IMR-90 (cell line): ENCODE measurements at regions not wholly inside any gene's neighbourhood (a gene's known extent, or its start where the extent isn't known, plus 50 kb on each side); places are given as distances from the start of the nearest gene placed in this dataset.
A peak's percentile ranks its signal among the peaks of the same experiment; 100 is the strongest.

ENCODE experiments used
- ATAC-seq: fragments of 200-7000 bp; cut with Tn5 transposase; 2 replicates; pipeline ENCODE4 v1.9.1; 2020; ENCODE audit warnings: low read depth, mild to moderate bottlenecking, moderate library complexity
- BruUV-seq: library from RNA; stranded (reverse); fragments of 400-500 nt; replicated peaks from 2 replicates; lab custom pipeline; 2021; lab: Mats Ljungman, UMichigan
- CTCF ChIA-PET: fragments of 300-600 bp; formaldehyde crosslinking; extraction: SDS; loops from one replicate; lab custom pipeline; 2021; ENCODE audit warnings: antibody characterized with exemption; lab: Yijun Ruan, JAX
- POLR2A ChIA-PET: fragments of 300-600 bp; sonication (Branson Sonifier 250); formaldehyde crosslinking; loops from one replicate; lab custom pipeline; 2022; ENCODE audit warnings: antibody characterized with exemption; ENCODE audit not compliant: unreplicated experiment; lab: Charles Lee
- DNase-seq: peaks from one replicate; pipeline ENCODE4 v3.0.0; 2013
- H2AFZ ChIP-seq: replicated peaks from 2 replicates; pipeline ENCODE3; 2013; ENCODE audit warnings: low read length, mild to moderate bottlenecking; ENCODE audit not compliant: poor library complexity
- H2AK5ac ChIP-seq: 2 replicates; pipeline ENCODE4 v1.6.1; 2013; ENCODE audit warnings: low read depth, low read length, inconsistent platforms
- H2AK9ac ChIP-seq: replicated peaks from 2 replicates; pipeline ENCODE3; 2013; ENCODE audit warnings: mild to moderate bottlenecking, low read depth, low read length, moderate library complexity; ENCODE audit not compliant: poor library complexity
- H2BK120ac ChIP-seq: 2 replicates; pipeline ENCODE4 v1.6.1; 2013; ENCODE audit warnings: low read depth, low read length, inconsistent platforms
- H2BK15ac ChIP-seq: 3 replicates; pipeline ENCODE4 v1.6.1; 2013; ENCODE audit warnings: low read depth, low read length, inconsistent platforms
- H2BK20ac ChIP-seq: 2 replicates; pipeline ENCODE4 v1.6.1; 2013; ENCODE audit warnings: low read depth, mild to moderate bottlenecking, inconsistent platforms, low read length, moderate library complexity
- H2BK5ac ChIP-seq: 2 replicates; pipeline ENCODE4 v1.6.1; 2013; ENCODE audit warnings: mild to moderate bottlenecking, low read depth, low read length, inconsistent platforms; ENCODE audit not compliant: poor library complexity, severe bottlenecking
- H3K14ac ChIP-seq: replicated peaks from 2 replicates; pipeline ENCODE4 v1.6.1; 2013; ENCODE audit warnings: low read depth, low read length, inconsistent platforms
- H3K18ac ChIP-seq: 2 replicates; pipeline ENCODE4 v1.6.1; 2013; ENCODE audit warnings: low read depth, low read length, control low read depth
- H3K23ac ChIP-seq: 2 replicates; pipeline ENCODE4 v1.6.1; 2013; ENCODE audit warnings: low read depth, low read length, inconsistent platforms
- H3K27ac ChIP-seq: 2 replicates; pipeline ENCODE4 v1.5.1; 2013; ENCODE audit warnings: mild to moderate bottlenecking, control low read depth, low read length; ENCODE audit not compliant: insufficient read depth
- H3K27me3 ChIP-seq: 2 replicates; pipeline ENCODE4 v1.6.1; 2013; ENCODE audit warnings: low read length; ENCODE audit not compliant: control insufficient read depth, insufficient read depth
- H3K36me3 ChIP-seq: 2 replicates; pipeline ENCODE4 v1.6.1; 2013; ENCODE audit warnings: low read length, mixed read lengths; ENCODE audit not compliant: control insufficient read depth, insufficient read depth
- H3K4ac ChIP-seq: 2 replicates; pipeline ENCODE4 v1.6.1; 2013; ENCODE audit warnings: low read depth, low read length, inconsistent platforms
- H3K4me1 ChIP-seq: 2 replicates; pipeline ENCODE4 v1.6.1; 2013; ENCODE audit warnings: low read length, mixed read lengths; ENCODE audit not compliant: control insufficient read depth, insufficient read depth
- H3K4me2 ChIP-seq: 2 replicates; pipeline ENCODE4 v1.6.1; 2013; ENCODE audit warnings: low read depth, mild to moderate bottlenecking, control low read depth, low read length, moderate library complexity
- H3K4me3 ChIP-seq: 2 replicates; pipeline ENCODE4 v1.5.1; 2013; ENCODE audit warnings: low read depth, mild to moderate bottlenecking, control low read depth, low read length, moderate library complexity; ENCODE audit not compliant: insufficient read depth
- H3K56ac ChIP-seq: 2 replicates; pipeline ENCODE4 v1.6.1; 2013; ENCODE audit warnings: low read length, inconsistent platforms; ENCODE audit not compliant: insufficient read depth; ENCODE audit errors: extremely low read depth
- H3K79me1 ChIP-seq, 2 experiments: 2 replicates each; pipeline ENCODE4 v1.6.1; 2013; ENCODE audit warnings: low read length in 2 of 2, inconsistent platforms in 1 of 2, low read depth in 1 of 2
- H3K9ac ChIP-seq: 2 replicates; pipeline ENCODE4 v1.6.1; 2013; ENCODE audit warnings: low read depth, low read length, control low read depth
- H3K9me1 ChIP-seq: 2 replicates; pipeline ENCODE4 v1.6.1; 2013; ENCODE audit warnings: low read length, inconsistent platforms; ENCODE audit not compliant: insufficient read depth
- H3K9me3 ChIP-seq: 2 replicates; pipeline ENCODE4 v1.6.1; 2013; ENCODE audit warnings: low read length; ENCODE audit not compliant: control insufficient read depth, insufficient read depth
- H4K20me1 ChIP-seq: 2 replicates; pipeline ENCODE4 v1.6.1; 2013; ENCODE audit warnings: low read length, inconsistent platforms; ENCODE audit not compliant: insufficient read depth
- H4K5ac ChIP-seq: 2 replicates; pipeline ENCODE4 v1.6.1; 2013; ENCODE audit warnings: mild to moderate bottlenecking, low read depth, low read length, control low read depth
- H4K8ac ChIP-seq, 2 experiments: 2 replicates each; pipeline ENCODE4 v1.6.1; 2013; ENCODE audit warnings: low read depth in 2 of 2, low read length in 2 of 2, control low read depth in 1 of 2, inconsistent platforms in 1 of 2
- H4K91ac ChIP-seq: 2 replicates; pipeline ENCODE4 v1.6.1; 2013; ENCODE audit warnings: low read depth, low read length, inconsistent platforms; ENCODE audit not compliant: insufficient read depth
- CEBPB ChIP-seq: IDR thresholded peaks from 2 replicates; pipeline ENCODE4 v1.6.1; 2012; ENCODE audit warnings: low read depth, low read length, improper control_type of control experiment
- RAD21 ChIP-seq: IDR thresholded peaks from 2 replicates; pipeline ENCODE4 v1.6.1; 2012; ENCODE audit warnings: low read length, improper control_type of control experiment
- WGBS, 2 experiments: methylation state at CpG; one replicate each; pipeline versions ENCODE4 v1.1.5 to v1.1.7; 2013; ENCODE audit warnings: missing lambda C conversion rate in 2 of 2; ENCODE audit not compliant: insufficient read length in 1 of 2; ENCODE audit errors: extremely low coverage in 2 of 2; 5-methylcytosine and 5-hydroxymethylcytosine counted together
- dilution Hi-C: fragments of 300-500 bp; cut with HindIII; formaldehyde crosslinking; loops from one replicate; pipeline ENCODE4 v1.14.3; 2018; ENCODE audit warnings: low sequenced_read_pairs; ENCODE audit not compliant: unreplicated experiment
- in situ Hi-C: fragments of 300-500 bp; cut with MboI; formaldehyde crosslinking; loops from 3 replicates; pipeline ENCODE4 v1.14.3; 2019; ENCODE audit warnings: low sequenced_read_pairs, inconsistent platforms, mixed read lengths
- intact Hi-C: fragments of 100-400 bp; cut with micrococcal nuclease; formaldehyde crosslinking; loops from 2 replicates; pipeline ENCODE4 v1.10.0; 2022

GRCh38 chr5:68074048-68074632, 141.4 kb upstream of the PIK3R1 start:
- Histone ChIP-seq H4K5ac (no peak overlapping the region), H4K8ac (no peak overlapping the region), H3K27me3 (no peaks in the 10 kb centered on the region; the same call in 1 of the 2 replicates), H4K20me1 (no peaks in the 10 kb centered on the region), H2BK20ac (no peak overlapping the region), H3K14ac (no peak overlapping the region), H3K56ac (no peak overlapping the region), H2BK5ac (no peak overlapping the region), H3K4ac (no peak overlapping the region), H3K36me3 (no peaks in the 10 kb centered on the region), H3K23ac (no peak overlapping the region), H3K18ac (no peak overlapping the region), H2BK120ac (no peak overlapping the region), H3K9me1 (no peaks in the 10 kb centered on the region), H3K27ac (no peak overlapping the region), H3K79me1 (no peaks in the 10 kb centered on the region), H3K9me3 (no peaks in the 10 kb centered on the region), H3K4me1 (no peaks in the 10 kb centered on the region), H3K4me2 (no peak overlapping the region), H3K4me3 (no peak overlapping the region), H2BK15ac (no peak overlapping the region), H4K91ac (no peak overlapping the region), H2AK9ac (no peak overlapping the region), H3K9ac (no peak overlapping the region), H2AK5ac (no peak overlapping the region), H2AFZ (no peak overlapping the region)
- no TSS peak for BruUV-seq
- ChIA-PET CTCF (no interaction called here), POLR2A (interaction anchor here (0.7 kb wide), 1 partner anchor 822 kb away, joined by 8 read pairs; no protein-coding TSS in a partner anchor)
- WGBS, 2 experiments: no CpG with 5 or more reads among the region's 1 CpG
- in situ Hi-C loops (no loop called here), dilution Hi-C loops (no loop called here), intact Hi-C loops (no loop called here)
- DNase-seq: no peak
- ATAC-seq: no peak
- no peak for TF ChIP-seq RAD21
- TF ChIP-seq CEBPB: peak; percentile 89
